ENCODE measurements at regions not wholly inside any gene's neighbourhood (a gene's known extent, or its start where the extent isn't known, plus 50 kb on each side); places are given as distances from the start of the nearest gene placed in this dataset.

DNA sequence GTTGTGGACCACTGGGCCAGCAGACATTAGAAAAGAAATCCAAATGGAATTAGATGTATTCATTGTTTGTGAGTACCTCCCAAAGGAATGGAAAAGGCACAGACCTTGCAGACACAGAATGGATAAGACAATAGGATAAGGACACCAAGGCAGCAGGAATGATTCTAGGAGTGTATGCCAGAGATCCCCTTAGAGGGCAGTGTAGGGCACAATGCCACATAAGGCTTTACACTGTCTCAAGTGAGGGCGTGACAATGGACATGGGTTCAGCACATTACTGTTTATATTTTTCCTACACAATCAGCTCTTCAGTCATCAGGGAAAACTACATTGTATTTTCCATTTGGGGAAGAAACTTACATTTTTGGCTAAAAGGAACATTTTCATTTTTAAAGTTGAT is 250.9 kb downstream of the PTH2R start:
- Histone ChIP-seq H3K79me2 (ENCODE audit: control insufficient read depth, insufficient read depth, low read length) (no peaks in the 10 kb centered on the region), H3K4me2 (ENCODE audit: extremely low read depth, insufficient read depth, low read length) (no peak overlapping the region), H3K9me3 (ENCODE audit: control insufficient read depth, insufficient read depth, low read depth, low read length) (no peaks in the 10 kb centered on the region), H4K20me1 (ENCODE audit: control insufficient read depth, extremely low read depth, insufficient read depth, low read length) (no peaks in the 10 kb centered on the region), H3K4me3 (replicated peaks in 1 of 4; ENCODE audit: control extremely low read depth in 1 of 4, insufficient read depth in 1 of 4, low read depth in 3 of 4, low read length in 4 of 4) (no peak overlapping the region), H3K4me1 (ENCODE audit: control insufficient read depth, extremely low read depth, insufficient read depth, low read length) (no peaks in the 10 kb centered on the region), H3K27me3 (ENCODE audit: control insufficient read depth, insufficient read depth, low read length) (no peaks in the 10 kb centered on the region), H2AFZ (ENCODE audit: low read length) (no peak overlapping the region), H3K36me3 (ENCODE audit: control insufficient read depth, insufficient read depth, low read length) (no peaks in the 10 kb centered on the region), H3K27ac (ENCODE audit: insufficient read depth, low read length) (no peak overlapping the region), H3K9ac (ENCODE audit: insufficient read depth, low read length) (no peak overlapping the region)
- TF ChIP-seq, protein P1, sequence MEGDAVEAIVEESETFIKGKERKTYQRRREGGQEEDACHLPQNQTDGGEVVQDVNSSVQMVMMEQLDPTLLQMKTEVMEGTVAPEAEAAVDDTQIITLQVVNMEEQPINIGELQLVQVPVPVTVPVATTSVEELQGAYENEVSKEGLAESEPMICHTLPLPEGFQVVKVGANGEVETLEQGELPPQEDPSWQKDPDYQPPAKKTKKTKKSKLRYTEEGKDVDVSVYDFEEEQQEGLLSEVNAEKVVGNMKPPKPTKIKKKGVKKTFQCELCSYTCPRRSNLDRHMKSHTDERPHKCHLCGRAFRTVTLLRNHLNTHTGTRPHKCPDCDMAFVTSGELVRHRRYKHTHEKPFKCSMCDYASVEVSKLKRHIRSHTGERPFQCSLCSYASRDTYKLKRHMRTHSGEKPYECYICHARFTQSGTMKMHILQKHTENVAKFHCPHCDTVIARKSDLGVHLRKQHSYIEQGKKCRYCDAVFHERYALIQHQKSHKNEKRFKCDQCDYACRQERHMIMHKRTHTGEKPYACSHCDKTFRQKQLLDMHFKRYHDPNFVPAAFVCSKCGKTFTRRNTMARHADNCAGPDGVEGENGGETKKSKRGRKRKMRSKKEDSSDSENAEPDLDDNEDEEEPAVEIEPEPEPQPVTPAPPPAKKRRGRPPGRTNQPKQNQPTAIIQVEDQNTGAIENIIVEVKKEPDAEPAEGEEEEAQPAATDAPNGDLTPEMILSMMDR (conservative IDR thresholded peaks at IDR 0.05 in 1 of 2, IDR thresholded peaks at IDR 0.05 in 1 of 2; ENCODE audit: low read depth in 1 of 2, low read length in 2 of 2) = no peak
- TF ChIP-seq EZH2 (IDR thresholded peaks at IDR 0.05; ENCODE audit: low read length, missing control alignments) = no peak
- DNase-seq (ENCODE audit: low read depth in 2 of 2) = no peak

DNA sequence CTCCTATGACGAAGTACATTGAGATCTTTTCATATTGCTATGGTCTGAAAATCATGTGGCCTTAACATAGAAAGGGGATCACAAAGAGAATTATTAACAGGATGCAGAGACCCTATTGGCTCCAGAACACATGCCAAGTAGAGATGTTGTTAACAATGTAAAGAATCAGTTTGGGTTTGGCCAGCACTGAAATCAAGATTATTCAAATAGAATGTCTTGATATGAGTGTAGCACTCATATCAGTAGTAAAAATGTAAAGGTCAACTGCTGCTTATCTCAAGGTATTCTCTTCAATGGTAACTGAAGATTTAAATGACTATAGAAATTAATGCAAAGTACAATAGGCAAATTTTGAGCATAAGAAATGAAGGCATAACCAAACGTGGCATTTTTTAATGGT is 262.8 kb downstream of the PTH2R start:
- no peaks in the 10 kb centered on the region for H3K36me3 ChIP-seq (ENCODE audit: control insufficient read depth, insufficient read depth, low read length)
- no peak for TF ChIP-seq EZH2 (IDR thresholded peaks at IDR 0.05; ENCODE audit: low read length, missing control alignments)
- TF ChIP-seq, protein P1 (conservative IDR thresholded peaks at IDR 0.05 in 1 of 2, IDR thresholded peaks at IDR 0.05 in 1 of 2; ENCODE audit: low read depth in 1 of 2, low read length in 2 of 2) = no peak
- H3K4me3 ChIP-seq (replicated peaks in 1 of 4; ENCODE audit: control extremely low read depth in 1 of 4, insufficient read depth in 1 of 4, low read depth in 3 of 4, low read length in 4 of 4) = no peak overlapping the region
- no peak overlapping the region for H3K9ac ChIP-seq (ENCODE audit: insufficient read depth, low read length)
- no peaks in the 10 kb centered on the region for H3K27me3 ChIP-seq (ENCODE audit: control insufficient read depth, insufficient read depth, low read length)
- H4K20me1 ChIP-seq (ENCODE audit: control insufficient read depth, extremely low read depth, insufficient read depth, low read length) = no peaks in the 10 kb centered on the region
- no peaks in the 10 kb centered on the region for H3K79me2 ChIP-seq (ENCODE audit: control insufficient read depth, insufficient read depth, low read length)
- no peak overlapping the region for H2AFZ ChIP-seq (ENCODE audit: low read length)
- no peak for DNase-seq (ENCODE audit: low read depth in 2 of 2)
- no peak overlapping the region for H3K4me2 ChIP-seq (ENCODE audit: extremely low read depth, insufficient read depth, low read length)
- no peaks in the 10 kb centered on the region for H3K9me3 ChIP-seq (ENCODE audit: control insufficient read depth, insufficient read depth, low read depth, low read length)
- no peaks in the 10 kb centered on the region for H3K4me1 ChIP-seq (ENCODE audit: control insufficient read depth, extremely low read depth, insufficient read depth, low read length)
- no peak overlapping the region for H3K27ac ChIP-seq (ENCODE audit: insufficient read depth, low read length)

DNA sequence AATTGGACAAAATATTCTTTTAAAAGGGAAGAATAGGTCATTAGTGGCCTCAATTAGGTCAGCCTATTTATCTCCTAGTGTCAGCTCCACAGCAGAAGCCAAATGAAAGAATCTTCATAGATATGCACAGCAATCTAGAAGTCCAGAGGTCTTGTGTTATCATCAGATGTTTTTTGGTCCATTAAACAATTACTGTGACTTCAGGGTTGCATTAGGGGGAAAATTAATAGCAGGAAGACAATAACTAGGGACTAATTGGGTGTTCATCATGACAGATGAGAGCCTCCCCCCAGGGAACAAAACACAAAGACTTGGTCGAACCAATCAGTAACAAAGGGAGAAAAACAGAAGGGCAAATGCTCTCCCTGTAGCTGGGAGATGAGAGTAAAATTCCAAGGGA is 264.7 kb downstream of the PTH2R start:
- Histone ChIP-seq H3K27me3 (ENCODE audit: control insufficient read depth, insufficient read depth, low read length) (no peaks in the 10 kb centered on the region), H3K9ac (ENCODE audit: insufficient read depth, low read length) (no peak overlapping the region), H3K79me2 (ENCODE audit: control insufficient read depth, insufficient read depth, low read length) (no peaks in the 10 kb centered on the region), H3K27ac (ENCODE audit: insufficient read depth, low read length) (no peak overlapping the region), H3K4me2 (ENCODE audit: extremely low read depth, insufficient read depth, low read length) (no peak overlapping the region), H2AFZ (ENCODE audit: low read length) (no peak overlapping the region), H3K9me3 (ENCODE audit: control insufficient read depth, insufficient read depth, low read depth, low read length) (no peaks in the 10 kb centered on the region), H3K4me1 (ENCODE audit: control insufficient read depth, extremely low read depth, insufficient read depth, low read length) (no peaks in the 10 kb centered on the region), H3K4me3 (replicated peaks in 1 of 4; ENCODE audit: control extremely low read depth in 1 of 4, insufficient read depth in 1 of 4, low read depth in 3 of 4, low read length in 4 of 4) (no peak overlapping the region), H3K36me3 (ENCODE audit: control insufficient read depth, insufficient read depth, low read length) (no peaks in the 10 kb centered on the region), H4K20me1 (ENCODE audit: control insufficient read depth, extremely low read depth, insufficient read depth, low read length) (no peaks in the 10 kb centered on the region)
- TF ChIP-seq, protein P1 (conservative IDR thresholded peaks at IDR 0.05 in 1 of 2, IDR thresholded peaks at IDR 0.05 in 1 of 2; ENCODE audit: low read depth in 1 of 2, low read length in 2 of 2) = no peak
- no peak for TF ChIP-seq EZH2 (IDR thresholded peaks at IDR 0.05; ENCODE audit: low read length, missing control alignments)
- no peak for DNase-seq (ENCODE audit: low read depth in 2 of 2)
